Stimulated activated CD4-positive, alpha-beta T cell treated with anti-CD3 and anti-CD28 coated beads, Interleukin-2, amount 100 ng/mL, for 48 hours (primary cell): ENCODE measurements at regions not wholly inside any gene's neighbourhood (a gene's known extent, or its start where the extent isn't known, plus 50 kb on each side); places are given as distances from the start of the nearest gene placed in this dataset.
"Not testable (repeated sequence)": the region's sequence is repeated elsewhere in the genome, so short reads cannot be mapped to it uniquely, and the experiment has no call there.

Experiments used
- DNase-seq, 2 donors: peaks; one replicate each; pipeline ENCODE4 v3.0.0-alpha.2; 2020

DNA sequence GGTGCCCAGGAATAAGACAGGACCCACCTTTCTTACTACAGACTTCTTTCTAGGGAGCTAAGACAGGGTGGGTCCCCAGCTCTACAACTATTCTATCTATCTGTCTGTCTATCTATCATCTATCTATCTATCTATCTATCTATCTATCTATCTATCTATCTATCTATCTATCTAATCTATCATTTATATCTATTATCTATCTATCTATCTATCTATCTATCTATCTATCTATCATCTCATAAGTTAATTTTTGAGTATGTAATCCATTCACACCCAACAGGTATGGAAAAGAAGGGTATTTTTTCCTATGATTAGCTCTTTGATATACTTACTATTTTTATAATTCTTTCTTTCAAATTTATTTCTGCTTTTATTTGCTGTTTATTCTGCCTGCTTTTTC, 55.9 kb downstream of the BAMBI start:
- DNase-seq, result no peak

DNA sequence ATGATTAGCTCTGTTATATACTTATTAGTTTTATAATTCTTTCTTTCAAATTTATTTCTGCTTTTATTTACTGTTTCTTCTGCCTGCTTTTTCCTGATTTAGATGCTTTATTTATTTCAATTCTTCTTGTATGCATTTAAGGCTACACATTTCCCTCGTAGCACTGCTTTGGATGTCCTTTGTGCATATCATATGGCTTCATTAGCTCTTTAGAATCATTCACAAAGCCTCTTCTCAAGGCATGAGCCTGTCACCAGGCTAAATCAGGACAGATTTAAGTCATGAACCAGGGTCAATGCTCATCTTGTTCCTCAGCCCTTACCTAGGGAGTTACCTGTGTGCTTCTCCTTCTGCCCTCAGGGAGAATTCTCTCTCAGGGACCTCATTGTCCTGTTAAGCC, 56.3 kb downstream of the BAMBI start:
- no peak for DNase-seq

DNA sequence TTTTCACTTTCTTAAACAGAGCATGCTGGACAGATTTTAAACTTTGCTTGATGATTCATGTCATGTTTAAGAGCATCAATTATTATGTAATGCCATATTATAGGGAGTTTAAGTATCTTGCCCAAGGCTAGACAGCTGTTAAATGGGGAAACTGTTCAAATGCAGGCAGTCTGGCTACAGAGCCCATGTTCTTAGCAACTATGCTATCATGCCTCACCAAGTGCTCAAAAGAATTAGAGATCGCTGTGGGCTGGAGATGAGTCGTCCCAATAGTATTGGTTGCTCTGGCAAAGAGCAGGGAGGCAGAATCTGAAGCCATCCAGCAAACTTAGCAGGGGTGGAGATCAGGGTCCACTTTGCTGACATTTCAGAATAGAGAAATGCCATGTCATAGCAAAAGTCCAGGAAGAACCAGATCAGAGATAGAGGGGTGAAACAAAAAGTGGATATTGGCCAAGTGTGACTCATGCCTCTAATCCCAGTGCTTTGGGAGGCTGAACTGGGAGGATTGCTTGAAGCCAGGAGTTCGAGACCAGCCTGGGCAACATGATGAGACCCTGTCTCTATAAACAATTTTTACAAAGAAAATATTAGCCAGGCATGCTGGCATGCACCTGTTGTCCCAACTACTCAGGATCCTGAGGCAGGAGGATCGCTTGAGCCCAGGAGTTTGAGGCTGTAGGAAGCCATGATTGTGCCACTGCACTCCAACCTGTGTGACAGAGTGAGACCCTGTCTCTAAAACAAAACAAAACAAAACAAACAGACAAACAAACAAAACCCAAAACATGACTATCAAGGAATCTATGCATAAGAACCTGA, 57.8 kb downstream of the BAMBI start:
- DNase-seq, result no peak

GRCh38 chr10:28737096-28737495, 59.8 kb downstream of the BAMBI start:
- no peak for DNase-seq

DNA sequence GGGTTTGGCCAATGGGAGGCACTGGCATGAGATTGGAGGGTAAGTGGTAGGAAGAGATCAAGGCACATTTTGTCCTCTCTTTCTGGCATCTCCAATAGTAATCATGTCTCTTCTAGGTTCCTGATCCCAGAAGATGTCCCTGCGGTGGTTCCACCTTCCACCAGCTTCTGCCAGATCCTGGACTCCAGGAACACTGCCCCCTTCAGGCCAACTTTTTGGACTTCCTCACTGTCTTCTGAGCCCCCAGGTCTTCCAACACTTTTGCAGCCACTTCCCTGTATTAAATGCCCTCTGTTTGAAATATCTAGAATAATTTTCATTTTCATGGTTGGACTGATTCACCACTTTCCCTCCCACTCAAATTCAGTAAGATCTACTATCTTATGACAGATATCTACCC, 60.9 kb downstream of the BAMBI start:
- DNase-seq, result no peak

GRCh38 chr10:28743576-28743975, 66.3 kb downstream of the BAMBI start:
- no peak for DNase-seq

DNA sequence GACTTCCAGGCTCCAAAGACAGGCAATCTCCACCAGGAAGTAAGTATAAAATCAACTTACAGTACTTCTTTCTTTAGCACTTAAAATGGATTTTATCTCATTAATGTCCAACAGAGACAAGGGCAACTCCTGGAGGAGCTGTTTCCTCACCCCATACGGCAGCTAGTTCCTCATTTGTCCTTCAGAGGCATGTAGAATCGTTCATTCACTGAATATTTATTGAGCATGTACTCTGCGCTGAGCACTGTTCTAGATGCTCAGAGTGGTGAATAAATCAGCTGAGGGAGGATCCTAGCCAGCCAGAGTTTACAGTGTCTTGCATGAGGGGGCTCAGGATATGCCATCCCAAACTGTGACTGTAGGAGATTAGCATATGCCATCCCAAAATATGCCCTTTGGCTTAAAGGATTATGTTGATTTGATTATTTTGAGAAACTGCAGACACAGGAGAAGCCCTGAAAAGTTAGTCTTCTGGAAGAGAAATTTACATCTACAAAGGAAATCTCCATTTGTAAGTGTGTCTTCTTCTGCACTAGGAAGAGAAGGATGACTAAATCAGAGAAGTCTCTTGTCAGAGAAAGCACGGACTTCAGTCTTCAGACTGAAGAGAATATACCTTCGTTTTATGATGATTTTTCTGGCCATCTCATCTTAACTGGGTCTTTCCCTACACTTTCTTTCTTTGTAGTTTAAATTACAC, 66.9 kb downstream of the BAMBI start:
- no peak for DNase-seq

DNA sequence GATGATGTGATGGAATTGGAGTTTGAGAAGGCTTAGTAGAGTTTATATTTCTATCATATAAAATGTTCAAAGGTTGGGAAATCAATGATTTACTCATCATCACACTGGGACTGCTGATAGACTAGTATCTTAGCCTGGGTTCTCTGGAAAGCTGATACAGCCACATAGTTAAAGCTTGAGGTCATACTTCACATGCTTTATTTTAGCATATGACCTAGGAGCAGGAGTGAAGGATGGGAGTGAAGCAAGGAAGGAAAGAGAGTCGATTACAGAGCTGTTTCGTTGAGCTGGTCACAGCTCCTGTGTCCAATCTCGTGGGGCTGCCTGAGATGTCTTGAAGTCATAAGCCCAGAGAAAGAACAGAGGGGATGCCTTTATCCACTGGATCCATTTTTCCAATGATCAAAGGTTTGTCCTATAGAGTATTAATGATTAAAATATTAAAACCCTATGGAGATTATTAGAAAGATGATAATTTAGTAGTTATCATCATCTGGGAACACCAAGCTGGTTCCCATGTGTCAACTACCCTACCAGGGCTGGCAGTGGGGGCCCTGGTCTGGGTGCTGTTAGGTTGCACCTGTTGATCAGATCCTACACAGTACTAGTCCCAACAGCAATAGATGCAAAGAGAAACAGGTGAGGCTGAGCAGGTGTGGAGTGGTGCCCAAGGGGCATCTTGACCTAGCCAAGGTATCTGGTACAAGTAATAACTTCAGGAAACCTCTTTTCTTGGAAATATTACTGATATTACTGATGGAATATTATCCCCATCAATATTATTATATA, 77.8 kb downstream of the BAMBI start:
- DNase-seq, result no peak

DNA sequence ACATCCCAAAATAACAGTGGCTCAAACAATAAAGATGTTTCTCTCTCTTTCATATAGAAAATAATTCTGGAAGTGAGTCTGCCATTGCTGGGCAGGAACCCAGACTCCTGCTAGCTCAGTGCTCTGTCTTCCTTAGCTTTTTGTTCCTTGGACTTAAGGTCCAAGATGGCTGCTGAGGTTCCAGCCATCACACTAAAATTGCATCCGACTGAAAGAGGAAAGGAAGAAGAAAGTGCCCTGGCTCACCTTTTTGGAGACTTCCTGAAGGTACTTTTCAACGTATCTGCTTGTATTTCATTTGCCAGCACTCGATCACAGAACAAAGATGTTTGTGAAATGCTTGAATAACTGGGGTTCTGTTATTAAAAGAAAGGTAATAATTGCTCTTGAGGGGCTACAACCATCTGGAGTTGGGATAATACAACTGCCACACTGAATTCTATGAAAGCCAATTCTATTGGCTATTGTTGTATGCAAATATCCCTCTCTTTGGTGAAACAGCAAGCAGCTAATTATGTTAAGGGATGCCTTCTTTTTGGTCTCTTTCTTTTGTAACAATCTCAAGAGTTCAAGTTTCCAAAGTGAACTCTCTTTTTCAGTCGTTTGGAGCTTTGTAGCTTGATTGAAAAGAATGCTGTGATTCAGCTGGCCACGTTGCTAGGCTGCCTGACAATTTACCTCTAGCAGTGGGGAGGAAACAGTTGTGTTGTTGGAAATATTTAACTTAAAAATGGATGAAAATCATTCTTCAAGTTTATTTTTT, 83.9 kb downstream of the BAMBI start:
- DNase-seq, result no peak

DNA sequence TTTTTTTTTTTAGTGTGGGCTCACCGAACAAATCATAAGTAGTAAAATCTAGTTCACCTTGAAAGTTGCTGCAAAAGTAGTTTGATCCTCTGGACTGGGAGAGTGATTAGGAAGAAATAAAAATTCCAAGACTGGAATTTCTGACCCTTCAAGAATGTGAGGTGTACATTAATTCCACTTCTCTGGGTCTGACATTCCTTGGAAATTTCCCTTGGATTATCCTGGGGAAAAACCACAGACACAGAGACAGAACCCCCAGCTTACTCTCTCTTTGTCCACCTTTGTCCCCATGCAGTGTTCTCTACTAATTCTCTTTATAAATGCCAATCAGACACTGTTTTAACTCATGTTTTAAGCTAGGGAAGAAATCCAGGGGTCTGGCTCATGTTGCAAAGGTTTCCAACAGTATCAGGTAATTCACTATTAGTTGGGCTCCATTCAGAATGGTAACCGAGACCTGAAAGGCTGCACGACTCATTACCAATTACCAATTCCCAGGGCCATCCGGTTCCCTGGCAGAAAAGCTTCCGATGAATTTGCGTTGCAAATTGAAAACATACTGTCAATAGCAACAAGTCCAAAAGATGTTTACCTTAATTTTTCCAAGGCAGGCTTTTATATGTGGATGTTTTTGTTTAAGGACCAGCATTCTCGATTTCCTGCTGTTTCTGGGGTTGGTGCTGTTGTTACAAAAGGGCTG, 86.3 kb downstream of the BAMBI start:
- DNase-seq, result no peak

DNA sequence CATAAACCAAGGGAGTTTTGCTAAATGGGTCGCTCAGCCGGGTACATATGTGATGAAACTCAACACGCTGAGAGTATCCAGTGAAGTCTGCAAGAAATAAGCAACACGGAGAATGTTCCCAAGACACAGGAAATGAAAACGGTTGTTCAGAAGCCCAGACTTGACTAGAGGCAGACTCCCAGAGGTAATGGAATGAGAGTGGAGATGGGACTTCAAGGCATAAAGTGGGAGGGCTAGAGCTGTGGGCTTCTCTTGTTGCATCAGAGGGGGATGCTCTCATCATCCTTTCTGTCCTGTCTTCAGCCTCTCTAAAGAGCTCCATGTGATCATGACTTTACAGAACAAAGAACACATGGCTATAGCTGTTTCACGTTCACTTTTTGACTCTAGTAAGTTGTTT, 88.3 kb downstream of the BAMBI start:
- no peak for DNase-seq

- no peak for DNase-seq
Measured at GRCh38 chr10:28768227-28768626, 90.9 kb downstream of the BAMBI start.

DNA sequence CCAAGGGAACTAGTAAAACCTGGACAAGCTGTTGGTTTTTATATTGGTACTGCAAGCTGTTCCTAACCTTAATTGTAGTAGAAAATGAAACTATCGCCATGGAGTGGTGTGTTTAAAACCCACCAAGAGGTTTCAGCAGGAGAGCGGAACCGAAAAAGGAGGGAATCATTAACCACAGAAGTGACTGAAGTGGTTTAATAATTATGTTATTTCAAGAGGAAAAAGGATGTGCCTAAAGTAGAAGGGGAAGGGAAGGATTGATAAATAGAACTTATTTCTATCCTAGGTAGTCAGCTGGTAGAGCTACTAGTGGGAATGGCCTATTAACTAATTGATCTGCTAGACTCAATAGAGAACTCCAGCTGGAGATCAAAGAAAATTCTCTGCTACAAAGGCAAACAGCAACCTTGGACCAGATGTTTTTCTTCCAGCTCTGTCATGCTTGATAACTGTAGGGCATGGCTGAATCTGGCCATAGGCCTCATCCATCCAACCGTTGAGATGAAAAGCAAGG, 91.8 kb downstream of the BAMBI start:
- no peak for DNase-seq

GRCh38 chr10:28771580-28772090, 94.3 kb downstream of the BAMBI start:
- not testable (repeated sequence) for DNase-seq

DNA sequence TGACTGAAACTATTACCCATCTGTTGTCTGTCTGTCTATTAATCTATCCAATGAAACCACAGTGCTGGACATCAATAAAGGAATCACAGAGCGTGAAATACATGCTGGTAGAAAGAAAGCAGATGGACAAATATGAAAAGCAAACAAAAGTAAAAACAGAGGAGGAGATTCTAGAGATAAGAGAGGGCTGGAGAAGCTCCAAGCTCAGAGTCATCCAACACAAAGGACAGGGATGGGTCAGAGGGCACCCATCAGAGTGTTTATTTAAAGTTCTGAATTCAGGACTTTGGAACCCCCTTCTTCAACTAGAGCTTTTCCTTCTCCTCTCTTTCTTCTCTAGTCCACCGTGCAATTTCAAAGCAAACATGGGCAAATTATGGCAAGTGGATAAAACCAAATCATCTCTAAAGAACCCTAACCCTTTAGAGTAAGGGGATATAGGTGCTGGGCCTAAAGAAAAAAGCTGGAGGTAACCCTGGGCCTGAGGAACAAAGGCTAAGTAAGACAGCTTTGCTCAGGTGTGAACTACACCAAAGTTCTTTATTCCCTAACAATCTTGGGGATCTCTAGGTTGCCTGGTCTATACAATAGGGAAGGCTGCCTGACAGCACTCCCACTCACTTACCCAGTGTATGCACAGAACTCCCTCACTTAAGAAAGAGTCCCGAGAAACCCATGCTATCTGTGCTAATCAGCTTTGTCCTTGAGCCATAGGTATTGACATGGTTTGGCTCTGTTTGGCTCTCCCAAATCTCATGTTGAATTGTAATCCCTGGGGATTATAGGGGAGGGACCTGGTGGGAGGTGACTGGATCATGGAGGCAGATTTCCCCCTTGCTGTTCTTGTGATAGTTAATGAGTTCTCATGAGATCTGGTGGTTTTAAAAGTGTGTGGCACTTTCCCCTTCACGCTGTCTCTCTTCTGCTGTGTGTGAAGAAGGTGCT, 97.0 kb downstream of the BAMBI start:
- DNase-seq, result no peak

DNA sequence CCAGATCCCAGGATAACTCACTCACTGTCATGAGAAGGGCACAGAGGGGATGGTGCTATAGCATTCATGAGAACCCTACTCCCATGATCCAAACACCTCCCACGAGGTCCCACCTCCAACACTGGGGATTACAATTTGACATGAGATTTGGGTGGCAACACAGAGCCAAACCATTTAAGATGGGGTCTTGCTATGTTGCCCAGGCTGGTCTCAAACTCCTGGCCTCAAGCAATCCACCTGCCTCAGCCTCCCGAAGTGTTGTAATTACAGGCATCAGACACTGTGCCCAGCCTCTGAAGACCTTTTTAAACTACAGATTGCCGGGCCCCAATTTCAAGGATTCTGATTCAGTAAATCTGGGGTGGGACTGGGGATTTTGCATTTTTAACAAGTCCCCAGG, 98.5 kb downstream of the BAMBI start:
- DNase-seq, result no peak

DNA sequence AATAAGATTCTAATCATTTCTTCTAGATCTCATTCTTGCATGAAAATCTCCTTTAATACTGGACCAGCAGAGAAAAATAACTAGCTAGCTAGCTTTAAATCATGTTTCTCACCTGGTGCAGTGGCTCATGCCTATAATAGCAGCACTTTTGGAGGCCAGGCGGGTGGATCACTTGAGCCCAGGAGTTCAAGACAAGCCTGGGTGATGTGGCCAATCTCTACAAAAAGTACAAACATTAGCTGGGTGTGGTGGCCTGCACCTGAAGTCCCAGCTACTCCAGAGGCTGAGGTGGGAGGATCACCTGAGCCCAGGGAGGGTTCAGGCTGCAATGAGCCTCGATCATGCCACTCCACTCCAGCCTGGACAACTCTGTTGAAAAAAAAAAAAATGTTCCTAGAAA, 99.2 kb downstream of the BAMBI start:
- DNase-seq, result no peak

DNA sequence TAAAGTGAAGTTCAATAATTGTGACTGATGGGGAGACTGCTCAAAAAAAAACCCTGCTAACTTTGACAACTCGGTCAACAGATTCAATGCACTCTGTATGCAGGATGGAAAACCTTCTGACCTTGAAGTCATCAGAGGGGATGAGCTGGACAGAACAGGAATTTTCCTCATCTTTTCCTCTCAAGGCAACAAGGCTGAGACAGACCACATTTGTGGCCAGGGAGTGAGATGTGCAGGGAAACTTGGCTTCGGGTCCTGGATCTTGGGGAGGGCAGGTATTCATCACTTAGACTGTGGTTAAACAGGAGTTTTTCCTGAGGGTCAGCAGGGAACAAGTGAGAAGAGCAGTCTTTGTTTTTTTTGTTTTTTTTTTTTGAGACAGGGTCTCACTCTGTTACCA, 100.6 kb downstream of the BAMBI start:
- no peak for DNase-seq

GRCh38 chr10:28778524-28778923, 101.2 kb downstream of the BAMBI start:
- no peak for DNase-seq

- DNase-seq, result no peak
Measured at GRCh38 chr10:28781296-28781695, 104.0 kb downstream of the BAMBI start.

GRCh38 chr10:28783087-28783486, 105.8 kb downstream of the BAMBI start:
- no peak for DNase-seq
